ENCODE measurements at regions not wholly inside any gene's neighbourhood (a gene's known extent, or its start where the extent isn't known, plus 50 kb on each side); places are given as distances from the start of the nearest gene placed in this dataset.
"Not testable (repeated sequence)": the region's sequence is repeated elsewhere in the genome, so short reads cannot be mapped to it uniquely, and the experiment has no call there.

DNA sequence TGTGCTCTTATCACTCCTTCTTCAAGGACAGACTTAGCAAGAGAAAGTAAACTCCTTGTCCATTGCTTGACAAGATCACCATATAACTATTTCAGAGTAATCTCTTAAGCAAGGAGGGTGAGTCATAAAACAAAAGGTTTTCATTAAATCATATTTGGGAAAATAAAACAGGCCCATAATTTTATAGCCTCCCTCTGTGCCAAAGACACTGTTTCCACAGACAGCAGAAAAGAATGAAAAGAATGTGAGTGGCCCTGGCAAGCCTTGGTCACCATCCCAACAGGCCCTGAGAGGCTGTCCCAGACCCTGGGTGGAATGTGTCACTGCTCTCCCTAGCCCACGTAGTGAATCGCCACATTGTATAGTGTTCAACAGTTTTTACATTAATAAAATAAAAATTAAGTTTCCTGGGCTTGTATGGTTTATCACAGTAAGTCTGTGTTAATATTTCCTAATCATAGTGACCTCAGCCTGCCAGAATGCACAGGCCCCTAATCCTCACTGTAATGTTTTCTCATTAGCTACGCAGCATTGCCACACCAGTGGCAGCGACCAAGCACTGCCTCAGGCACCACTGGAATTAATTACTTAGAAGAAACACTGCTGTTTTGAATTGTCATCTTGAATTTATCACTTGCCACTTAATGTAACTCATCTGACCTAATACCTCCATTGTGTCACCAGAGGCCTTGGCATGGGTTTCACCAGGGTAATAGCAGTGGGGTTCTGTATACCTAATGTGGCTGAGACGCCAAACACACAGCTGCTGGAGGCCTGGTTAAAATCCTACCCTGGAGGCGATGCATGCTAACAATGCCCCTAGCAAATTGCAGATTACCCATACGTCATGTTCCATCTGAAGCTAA lies 401.9 kb downstream of the LNPK start:
- DNase-seq = no peak

DNA sequence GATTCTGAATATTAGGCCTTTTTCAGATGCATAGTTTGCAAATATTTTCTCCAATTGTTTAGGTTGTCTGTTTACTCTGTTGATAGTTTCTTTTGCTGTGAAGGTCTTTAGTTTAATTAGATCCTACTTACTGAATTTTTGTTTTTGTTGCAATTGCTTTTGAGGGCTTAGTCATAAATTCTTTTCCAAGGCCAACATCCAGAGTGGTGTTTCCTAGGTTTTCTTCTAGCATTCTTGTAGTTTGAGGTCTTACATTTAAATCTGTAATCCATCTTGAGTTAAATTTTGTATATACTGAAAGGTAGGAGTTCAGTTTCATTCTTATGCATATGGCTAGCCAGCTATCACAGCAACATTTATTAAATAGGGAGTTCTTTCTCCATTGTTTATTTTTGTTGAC lies 404.8 kb downstream of the LNPK start:
- DNase-seq = no peak

DNA sequence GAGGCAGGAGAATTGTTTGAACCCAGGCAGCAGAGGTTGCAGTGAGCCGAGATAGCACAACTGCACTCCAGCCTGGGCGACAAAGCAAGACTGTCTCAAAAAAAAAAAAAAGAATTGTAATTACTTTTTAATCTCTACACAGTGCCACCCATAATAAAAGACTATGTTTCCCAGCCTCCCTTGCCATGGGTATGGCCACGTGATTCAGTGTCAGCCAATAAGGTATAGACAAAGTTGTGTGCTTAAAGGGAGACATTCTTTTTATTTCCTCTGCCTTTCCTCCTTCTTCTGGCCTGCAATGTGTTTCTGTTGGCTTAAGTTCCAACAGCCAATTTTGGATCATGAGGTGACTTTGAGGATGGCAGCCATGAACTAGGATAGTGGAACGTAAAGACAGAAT lies 406.9 kb downstream of the LNPK start:
- DNase-seq = no peak

DNA sequence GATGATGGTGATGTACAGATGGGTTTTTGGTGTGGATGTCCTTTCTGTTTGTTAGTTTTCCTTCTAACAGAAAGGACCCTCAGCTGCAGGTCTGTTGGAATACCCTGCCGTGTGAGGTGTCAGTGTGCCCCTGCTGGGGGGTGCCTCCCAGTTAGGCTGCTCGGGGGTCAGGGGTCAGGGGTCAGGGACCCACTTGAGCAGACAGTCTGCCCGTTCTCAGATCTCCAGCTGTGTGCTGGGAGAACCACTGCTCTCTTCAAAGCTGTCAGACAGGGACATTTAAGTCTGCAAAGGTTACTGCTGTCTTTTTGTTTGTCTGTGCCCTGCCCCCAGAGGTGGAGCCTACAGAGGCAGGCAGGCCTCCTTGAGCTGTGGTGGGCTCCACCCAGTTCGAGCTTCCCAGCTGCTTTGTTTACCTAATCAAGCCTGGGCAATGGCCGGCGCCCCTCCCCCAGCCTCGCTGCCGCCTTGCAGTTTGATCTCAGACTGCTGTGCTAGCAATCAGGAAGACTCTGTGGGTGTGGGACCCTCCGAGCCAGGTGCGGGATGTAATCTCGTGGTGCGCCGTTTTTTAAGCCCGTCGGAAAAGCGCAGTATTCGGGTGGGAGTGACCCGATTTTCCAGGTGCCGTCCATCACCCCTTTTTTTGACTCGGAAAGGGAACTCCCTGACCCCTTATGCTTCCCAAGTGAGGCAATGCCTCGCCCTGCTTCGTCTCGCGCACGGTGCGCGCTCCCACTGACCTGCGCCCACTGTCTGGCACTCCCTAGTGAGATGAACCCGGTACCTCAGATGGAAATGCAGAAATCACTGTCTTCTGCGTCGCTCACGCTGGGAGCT lies 408.2 kb downstream of the LNPK start:
- DNase-seq = not testable (repeated sequence)

DNA sequence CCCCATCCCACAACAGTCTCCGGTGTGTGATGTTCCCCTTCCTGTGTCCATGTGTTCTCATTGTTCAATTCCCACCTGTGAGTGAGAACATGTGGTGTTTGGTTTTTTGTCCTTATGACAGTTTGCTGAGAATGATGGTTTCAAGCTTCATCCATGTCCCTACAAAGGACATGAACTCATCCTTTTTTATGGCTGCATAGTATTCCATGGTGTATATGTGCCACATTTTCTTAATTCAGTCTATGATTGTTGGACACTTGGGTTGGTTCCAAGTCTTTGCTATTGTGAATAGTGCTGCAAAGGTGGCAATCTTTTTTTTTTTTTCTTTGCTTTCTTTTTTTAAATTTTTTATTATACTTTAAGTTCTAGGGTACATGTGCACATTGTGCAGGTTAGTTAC lies 406.7 kb upstream of the ATP5MC3 start:
- DNase-seq = not testable (repeated sequence)

DNA sequence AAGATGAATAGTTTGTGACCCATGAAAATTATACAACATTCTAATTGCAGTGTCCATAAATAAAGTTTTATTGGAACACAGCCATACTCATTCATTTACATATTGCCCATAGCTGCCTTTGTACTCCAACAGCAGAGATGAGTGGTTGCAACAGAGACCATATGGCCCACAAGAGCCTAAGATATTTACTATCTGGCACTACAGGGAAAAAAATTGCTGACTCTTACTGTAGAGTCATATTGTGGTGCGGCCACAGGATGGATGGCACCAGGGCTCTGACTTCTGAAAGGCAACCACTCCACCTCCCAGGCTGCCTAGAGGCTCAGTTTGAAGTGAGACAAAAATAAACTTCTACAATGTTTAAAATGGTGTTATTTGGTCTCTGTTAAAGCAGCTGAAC lies 404.0 kb upstream of the ATP5MC3 start:
- no peak for DNase-seq

DNA sequence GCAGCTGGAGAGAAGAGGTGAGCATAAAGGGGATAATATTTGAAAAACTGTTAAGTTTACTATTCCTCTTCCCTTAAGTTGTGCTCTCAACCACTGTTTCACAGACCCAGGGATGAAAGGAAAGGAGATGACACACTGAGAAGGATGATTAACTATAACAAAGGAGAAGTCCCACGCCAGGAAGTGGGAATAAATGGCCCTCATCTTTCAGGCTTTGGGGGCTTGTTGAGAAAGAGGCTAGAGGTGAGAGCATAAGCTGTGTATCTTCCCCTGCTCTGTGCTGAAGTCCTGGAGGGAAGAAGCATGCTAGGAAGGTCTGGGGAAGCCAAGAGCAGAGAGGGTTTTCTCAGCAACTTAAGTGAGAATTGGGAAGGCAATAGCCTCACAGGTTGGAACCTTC lies 399.1 kb upstream of the ATP5MC3 start:
- no peak for DNase-seq

DNA sequence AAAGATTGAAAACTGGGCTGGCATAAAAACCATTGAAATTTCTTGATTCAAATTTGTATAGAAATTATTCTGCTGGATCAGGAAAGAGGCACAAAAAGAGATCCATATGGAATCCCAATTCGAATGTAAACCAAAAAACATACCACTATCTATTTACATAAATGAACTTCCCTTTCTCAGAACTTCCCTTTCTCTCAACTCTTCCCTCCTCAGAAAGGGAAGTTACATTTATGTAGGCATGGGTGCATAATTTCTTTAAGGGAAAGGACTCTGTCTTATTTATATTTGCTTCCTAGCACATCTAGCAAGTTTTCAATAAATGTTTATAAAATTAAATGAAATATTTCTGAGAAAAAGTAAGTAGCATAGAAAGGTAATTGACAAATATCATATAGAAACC lies 398.1 kb upstream of the ATP5MC3 start:
- DNase-seq = no peak

DNA sequence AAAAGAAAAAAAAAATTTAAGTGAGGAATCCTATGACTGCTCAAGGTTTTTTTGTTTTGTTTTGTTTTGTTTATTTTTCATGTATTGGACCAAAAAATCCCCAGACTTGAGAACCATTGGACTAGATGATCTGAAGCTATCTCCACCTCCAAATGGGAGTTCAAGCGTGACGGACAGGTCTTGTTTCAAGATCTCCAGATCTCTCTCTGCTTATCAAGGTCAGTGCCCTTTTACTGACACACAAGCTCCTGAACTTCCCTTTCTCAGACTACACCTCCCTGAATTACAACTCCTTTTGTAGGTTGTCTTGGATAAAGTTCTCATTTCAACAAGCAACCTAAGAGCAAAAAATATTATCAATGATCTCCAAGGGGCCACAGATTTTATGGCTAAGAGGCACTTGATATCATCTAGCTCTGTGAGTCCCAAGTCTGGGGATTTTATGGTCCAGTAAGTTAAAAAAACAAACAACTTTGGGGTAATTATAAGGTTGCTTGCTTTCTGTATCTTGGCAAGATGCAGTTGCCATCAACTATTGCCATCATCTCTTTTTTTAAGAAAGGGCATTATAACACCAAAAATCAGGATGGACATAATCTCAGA lies 396.0 kb upstream of the ATP5MC3 start:
- no peak for DNase-seq

DNA sequence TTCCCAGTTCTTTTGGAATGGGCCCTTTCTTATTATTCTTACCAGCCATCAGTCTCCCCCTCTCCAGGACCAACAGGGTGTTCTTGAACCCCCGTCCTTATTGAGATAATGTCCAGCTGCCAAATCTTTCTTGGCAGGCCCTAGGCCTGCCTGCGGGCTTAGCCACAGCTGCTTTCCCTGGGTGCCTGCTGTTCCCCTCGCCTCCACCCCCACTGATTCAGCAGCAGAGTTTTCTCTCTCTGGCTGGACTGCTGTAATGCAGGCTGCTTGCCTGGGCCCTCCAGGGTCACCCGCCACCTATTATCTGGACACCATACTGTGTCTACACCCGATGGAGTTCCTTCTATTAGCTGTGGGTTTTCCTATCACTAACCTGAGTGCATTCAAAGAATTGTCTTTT lies 395.4 kb upstream of the ATP5MC3 start:
- DNase-seq = no peak

DNA sequence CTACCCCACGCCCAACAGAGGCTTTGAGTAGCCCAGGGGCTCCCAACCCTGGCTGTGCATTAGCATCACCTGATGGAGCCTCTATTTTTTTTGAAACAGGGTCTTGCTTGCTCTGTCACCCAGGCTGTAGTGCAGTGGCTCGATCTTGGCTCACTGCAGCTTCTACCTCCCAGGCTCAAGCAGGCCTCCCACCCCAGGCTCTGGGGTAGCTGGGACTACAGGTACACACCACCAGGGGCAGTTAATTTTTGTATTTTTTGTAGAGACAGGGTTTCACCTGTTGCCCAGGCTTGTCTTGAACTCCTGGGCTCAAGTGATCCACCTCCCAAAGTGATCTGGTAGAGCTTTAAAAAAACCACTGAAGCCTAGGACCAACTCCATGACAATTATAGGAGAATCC lies 394.8 kb upstream of the ATP5MC3 start:
- no peak for DNase-seq

DNA sequence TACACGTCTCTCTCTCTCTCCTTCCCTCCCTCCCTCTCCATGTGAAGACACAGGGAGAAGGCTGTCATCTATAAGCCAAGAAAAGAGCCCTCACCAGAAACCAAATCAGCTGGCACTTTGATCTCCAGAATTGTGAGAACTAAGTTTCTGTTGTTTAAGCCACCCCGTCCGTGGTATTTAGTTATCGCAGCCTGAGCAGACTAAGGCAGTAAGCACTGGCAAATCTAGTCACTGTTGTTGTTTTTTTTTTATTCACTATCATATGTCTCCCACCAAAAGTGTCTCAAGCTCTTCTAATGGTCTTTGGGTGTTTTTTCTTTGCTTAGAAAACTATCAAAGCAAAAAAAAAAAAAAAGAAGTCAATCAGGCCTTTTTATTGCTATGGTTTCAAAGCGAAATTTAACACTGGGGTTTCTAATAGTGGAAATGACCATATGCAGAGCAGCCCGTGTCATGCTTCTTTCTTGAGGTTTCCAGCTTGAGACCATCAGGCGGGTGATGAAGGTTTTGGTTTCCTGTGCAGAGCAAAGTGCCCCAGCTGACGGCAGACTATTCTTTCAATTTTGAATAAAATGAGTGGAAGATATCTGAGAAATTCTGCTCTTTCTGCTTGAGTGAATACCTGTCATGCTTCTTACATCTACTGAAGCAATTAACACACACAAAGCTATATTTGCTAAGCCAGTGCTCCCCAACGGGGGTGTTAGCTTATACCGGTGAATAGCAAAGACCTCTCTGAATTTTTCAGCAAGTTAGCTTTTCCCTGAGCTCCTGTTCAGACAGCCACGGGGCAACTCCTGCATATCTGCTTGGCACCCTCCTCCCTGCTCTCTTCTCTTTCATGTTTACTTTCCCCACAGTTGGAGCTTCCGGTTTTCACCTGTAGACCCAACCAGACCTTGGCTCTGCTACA lies 394.1 kb upstream of the ATP5MC3 start:
- DNase-seq = no peak

DNA sequence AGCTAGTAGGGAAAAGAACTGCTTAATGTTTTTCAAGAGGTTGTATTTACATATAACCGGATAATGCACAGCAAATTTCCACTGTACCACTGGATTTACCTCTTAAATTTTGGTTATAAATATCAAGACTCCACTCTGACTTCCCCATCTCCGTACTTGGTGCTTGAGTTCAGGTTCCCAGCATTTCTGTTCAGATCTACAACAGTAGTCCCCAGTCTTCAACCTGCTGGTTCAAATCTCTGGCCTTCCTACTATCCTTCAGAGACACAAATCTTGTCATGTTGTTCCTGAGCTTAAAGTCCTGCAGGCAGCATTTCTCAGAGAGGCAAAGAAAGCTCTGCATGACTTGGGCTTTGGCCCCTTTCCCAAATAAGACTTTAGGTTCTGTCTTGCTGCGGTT lies 392.6 kb upstream of the ATP5MC3 start:
- DNase-seq = no peak

DNA sequence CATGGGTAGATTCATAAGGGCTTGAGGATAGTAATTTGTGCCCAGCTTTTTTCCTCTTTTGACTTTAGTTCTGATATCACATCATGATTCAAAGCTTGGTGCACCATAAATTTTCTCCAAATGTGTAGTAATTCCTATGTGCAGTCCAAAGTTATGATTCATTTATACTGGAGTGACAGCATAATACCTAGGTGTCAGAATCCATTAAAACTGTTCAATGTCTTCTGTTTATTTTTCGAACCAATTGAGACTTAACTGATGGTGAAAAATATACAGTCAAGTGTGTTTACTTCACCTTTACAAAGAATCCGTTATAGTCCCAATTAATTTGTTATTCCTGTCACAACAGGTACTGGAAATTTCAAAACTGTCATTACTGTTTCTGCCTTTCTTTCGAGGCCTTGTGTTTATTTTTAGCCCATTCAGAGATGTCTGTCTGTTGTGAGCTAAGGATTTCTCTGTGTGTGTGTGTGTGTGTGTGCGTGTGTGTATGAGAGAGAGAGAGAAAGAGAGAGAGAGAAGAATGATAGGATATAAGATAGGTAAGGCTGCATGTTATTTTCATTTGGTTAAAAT lies 389.7 kb upstream of the ATP5MC3 start:
- no peak for DNase-seq

DNA sequence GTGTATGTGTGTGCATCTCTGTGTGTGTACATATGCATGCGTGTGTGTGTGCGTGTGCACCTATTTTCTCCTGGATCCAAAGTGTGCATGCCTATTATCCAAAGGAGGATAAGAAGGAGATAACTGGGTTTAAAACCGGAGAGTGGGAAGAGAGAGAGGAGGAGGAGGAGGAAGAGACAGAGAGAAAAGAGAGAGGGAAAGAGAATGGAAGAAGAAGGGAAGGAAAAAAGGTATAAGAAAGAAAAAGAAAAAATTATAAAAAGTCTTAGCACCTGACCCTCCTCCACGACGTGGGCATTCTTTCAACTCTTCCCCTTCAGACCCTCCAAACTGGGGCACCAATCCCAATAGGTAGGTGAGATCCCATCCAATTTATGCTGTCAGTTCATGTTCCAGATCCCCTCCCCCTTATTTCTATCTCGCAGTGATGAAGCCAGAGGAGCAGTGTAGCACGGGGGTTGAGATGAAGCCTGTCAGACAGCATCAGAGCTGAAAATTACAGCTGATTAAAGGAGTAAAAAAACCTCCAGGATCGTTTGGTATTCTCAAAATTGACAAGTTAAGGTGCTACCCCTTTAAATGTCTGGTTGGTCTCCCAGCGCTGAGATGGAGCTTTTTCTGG lies 386.7 kb upstream of the ATP5MC3 start:
- DNase-seq = no peak

DNA sequence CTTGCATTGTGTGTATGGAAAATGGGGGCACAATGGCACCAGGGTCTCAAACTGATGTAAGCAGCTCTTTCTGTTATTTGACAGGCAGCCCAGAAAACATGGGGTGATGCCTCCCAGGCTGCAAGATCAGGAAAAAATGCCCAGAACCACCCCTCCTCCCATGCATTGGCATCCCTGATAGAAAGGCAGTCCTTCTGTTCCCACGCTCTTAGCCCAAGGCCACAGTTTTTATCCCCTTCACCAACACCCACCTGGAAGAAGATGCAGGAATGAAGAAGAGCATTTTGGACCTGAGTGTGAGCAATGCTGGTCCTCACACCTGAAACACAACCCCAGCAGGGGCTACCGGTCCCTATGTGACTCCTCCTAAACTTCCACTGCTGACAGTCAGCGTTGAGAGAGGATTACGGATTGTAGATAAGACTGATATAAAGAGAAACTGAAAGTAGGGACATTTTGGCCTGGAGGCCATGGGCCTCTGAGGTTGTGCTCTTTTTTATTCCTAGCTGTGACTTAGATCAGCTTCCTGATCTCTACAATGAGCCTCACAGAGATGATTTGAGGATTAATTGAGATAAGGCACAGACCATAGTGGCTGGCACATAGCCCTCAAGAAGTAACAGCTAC lies 386.0 kb upstream of the ATP5MC3 start:
- DNase-seq = no peak

DNA sequence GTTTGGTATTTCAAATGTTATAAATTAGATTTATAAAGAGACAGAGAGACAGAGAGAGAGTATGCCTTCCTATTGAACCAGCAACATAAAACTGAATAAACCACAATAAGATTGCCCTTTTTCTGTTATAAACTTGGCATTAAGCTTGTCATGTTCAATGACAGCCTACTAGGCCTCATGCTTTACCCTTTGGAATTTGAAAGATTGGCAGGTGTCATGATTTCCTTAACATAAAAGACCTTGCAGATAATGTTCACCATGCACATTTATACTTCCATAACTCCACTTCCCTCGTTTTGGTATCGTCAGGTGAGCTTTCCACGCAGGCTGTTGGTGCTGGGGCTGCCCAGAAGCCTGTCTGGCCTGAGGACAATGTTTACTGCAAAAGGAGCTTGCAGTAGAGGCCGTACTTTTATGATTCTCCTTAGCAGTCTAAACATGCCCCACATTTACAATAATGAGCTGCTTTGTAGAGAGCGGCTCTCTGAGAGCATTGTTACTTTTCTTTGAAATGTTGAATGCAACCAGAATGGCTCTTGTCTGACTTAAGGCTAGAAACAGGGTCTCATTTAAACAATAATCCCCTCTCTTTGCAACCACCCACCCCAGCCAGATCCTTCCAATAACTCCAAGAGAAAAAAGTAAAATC lies 379.1 kb upstream of the ATP5MC3 start:
- no peak for DNase-seq

DNA sequence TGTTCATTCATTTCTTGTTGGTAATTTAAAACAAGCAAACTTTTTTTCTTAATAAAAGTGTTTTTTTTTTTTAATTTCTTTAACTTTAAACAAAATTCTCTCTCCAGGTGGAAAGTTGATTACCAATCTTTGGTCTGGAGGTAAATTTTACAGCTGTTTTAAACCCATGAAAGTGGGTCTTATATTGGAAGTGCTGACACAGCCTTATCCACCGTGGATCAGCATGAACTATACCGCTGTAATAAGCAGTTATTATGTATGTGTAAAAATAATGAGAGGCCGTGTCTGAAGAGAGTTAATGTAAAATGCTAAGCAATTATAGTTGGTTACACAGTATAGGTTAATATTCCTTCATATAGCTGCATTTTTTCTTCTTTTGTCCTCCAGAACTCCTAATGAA lies 378.1 kb upstream of the ATP5MC3 start:
- no peak for DNase-seq

DNA sequence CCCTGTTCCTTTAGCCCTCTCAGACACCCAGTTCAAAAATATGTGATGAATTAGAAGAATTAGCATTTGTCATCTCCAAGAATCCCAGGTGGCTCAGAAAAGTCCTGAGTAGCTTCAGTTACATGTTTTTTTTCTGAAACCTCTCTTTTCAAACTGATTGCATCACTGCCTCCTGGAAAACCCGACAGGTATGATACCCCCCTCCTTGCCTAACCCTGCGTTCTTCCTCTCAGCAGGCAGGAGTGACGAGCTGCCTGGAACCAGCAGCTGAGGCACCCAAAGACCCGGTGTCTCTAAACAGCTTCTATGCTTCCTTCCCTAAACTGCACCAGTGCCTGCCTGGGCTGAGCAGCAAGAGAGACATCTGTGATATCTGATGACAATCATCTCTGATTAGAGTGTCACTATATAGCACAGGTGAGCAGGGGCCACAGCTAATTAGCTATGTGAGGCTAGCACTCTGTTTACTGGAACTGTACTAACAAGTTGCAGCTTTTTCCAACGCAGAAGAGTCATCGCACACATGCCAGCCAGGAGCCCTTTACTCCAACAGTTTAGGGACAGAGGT lies 376.4 kb upstream of the ATP5MC3 start:
- no peak for DNase-seq

DNA sequence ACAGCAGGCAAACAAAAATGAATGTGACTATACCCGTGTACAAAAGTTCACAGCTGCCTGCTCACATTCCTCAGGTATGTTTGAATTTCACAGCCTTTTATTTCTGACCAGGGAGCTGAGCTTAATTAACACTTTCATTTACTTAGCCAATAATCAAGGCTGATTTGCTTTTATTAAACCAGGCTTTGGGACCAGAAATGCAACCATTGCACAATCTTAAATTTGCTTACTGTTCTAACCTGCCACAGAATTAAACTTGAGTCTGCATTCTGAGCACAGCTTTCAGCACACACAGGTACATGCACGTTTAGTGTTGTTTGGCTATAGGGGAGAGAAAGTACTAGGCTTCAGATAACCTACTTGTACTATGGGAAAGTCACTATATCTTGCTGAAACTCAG lies 372.4 kb upstream of the ATP5MC3 start:
- no peak for DNase-seq

DNA sequence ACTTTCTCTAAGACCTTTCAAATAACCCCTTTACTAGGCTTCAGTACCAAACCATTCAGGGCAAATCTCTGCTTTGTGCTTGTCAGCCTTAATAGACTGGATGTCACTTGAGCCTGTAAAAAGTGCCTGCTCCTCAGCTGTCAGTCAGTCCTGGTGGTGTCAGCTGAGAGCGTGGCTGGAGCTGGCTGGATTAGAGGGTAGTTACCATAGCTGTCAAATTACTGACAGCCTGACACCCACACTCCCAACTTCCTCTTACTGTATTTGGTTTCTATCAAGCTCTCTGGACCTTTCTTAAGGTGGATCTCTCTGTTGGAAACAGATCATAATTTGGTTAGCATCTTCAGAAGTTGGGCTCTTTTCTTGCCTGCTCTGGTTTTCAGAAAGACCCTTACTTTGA lies 371.4 kb upstream of the ATP5MC3 start:
- no peak for DNase-seq
